ENCODE measurements at regions not wholly inside any gene's neighbourhood (a gene's known extent, or its start where the extent isn't known, plus 50 kb on each side); places are given as distances from the start of the nearest gene placed in this dataset.

- H2BK120ac ChIP-seq (ENCODE audit: insufficient read depth, low read length, poor library complexity) = no peak overlapping the region
- no peaks in the 10 kb centered on the region for H3K79me1 ChIP-seq (ENCODE audit: low read length)
Measured at GRCh38 chr1:4058122-4058521, 158.1 kb upstream of the C1orf174 start.

GRCh38 chr1:4058706-4059105 lies 158.6 kb upstream of the C1orf174 start:
- Histone ChIP-seq H3K9me3 (ENCODE audit: insufficient read depth, low read depth, low read length) (peaks cover 4% of the 10 kb centered on the region), H3K4me3 (ENCODE audit: low read depth, low read length) (no peak overlapping the region)

More at GRCh38 chr1:4058122-4058521, 158.1 kb upstream of the C1orf174 start:
- no peak overlapping the region for H4K12ac ChIP-seq (ENCODE audit: low read depth, low read length)
- no CpG with 5 or more reads among the region's 14 CpGs for WGBS (ENCODE audit: extremely low coverage, insufficient coverage, insufficient read length)
- H2AFZ ChIP-seq (ENCODE audit: insufficient read depth, low read length, poor library complexity) = no peak overlapping the region
- H3K27ac ChIP-seq (ENCODE audit: low read depth, low read length) = no peak overlapping the region
- H3K4me1 ChIP-seq (ENCODE audit: control insufficient read depth in 1 of 2, insufficient read depth in 2 of 2, low read length in 2 of 2) = no peaks in the 10 kb centered on the region
- H3K36me3 ChIP-seq (ENCODE audit: control insufficient read depth in 1 of 2, insufficient read depth in 2 of 2, low read length in 2 of 2) = no peaks in the 10 kb centered on the region
- no peaks in the 10 kb centered on the region for H3K79me2 ChIP-seq (ENCODE audit: control insufficient read depth, insufficient read depth, low read length, poor library complexity)
- H3K14ac ChIP-seq (ENCODE audit: low read length) = no peak overlapping the region
- no peak overlapping the region for H2BK12ac ChIP-seq (ENCODE audit: low read length)
- no peaks in the 10 kb centered on the region for H3K27me3 ChIP-seq (ENCODE audit: insufficient read depth, low read length)
- no peak overlapping the region for H2AK5ac ChIP-seq (ENCODE audit: low read length)
- H3K4me3 ChIP-seq (ENCODE audit: low read depth, low read length) = no peak overlapping the region
- no peak overlapping the region for H4K91ac ChIP-seq (ENCODE audit: low read depth, low read length)
- no peak overlapping the region for H3K18ac ChIP-seq (ENCODE audit: low read length)
- H3K4ac ChIP-seq (ENCODE audit: low read depth, low read length) = no peak overlapping the region
- no peak overlapping the region for H3K9ac ChIP-seq (ENCODE audit: low read length)
- no peak overlapping the region for H3K4me2 ChIP-seq (ENCODE audit: low read length)
- no peak overlapping the region for H3K23ac ChIP-seq (ENCODE audit: low read length)
- no peak overlapping the region for H4K8ac ChIP-seq (ENCODE audit: low read depth, low read length)
- DNase-seq = no peak
- H2BK5ac ChIP-seq (ENCODE audit: low read depth, low read length, poor library complexity) = no peak overlapping the region
- peaks cover 4% of the 10 kb centered on the region for H3K9me3 ChIP-seq (ENCODE audit: insufficient read depth, low read depth, low read length)

GRCh38 chr1:4059270-4059669 lies 159.2 kb upstream of the C1orf174 start:
- H3K18ac ChIP-seq (ENCODE audit: low read length) = no peak overlapping the region
- WGBS (ENCODE audit: extremely low coverage, insufficient coverage, insufficient read length) = no CpG with 5 or more reads among the region's 16 CpGs

More at GRCh38 chr1:4058706-4059105, 158.6 kb upstream of the C1orf174 start:
- H3K14ac ChIP-seq (ENCODE audit: low read length) = no peak overlapping the region
- H2AFZ ChIP-seq (ENCODE audit: insufficient read depth, low read length, poor library complexity) = no peak overlapping the region
- H3K36me3 ChIP-seq (ENCODE audit: control insufficient read depth in 1 of 2, insufficient read depth in 2 of 2, low read length in 2 of 2) = no peaks in the 10 kb centered on the region
- no peak overlapping the region for H3K18ac ChIP-seq (ENCODE audit: low read length)
- H2BK5ac ChIP-seq (ENCODE audit: low read depth, low read length, poor library complexity) = no peak overlapping the region
- no peaks in the 10 kb centered on the region for H3K4me1 ChIP-seq (ENCODE audit: control insufficient read depth in 1 of 2, insufficient read depth in 2 of 2, low read length in 2 of 2)
- H4K12ac ChIP-seq (ENCODE audit: low read depth, low read length) = no peak overlapping the region
- WGBS (ENCODE audit: extremely low coverage, insufficient coverage, insufficient read length) = no CpG with 5 or more reads among the region's 8 CpGs
- no peak overlapping the region for H4K8ac ChIP-seq (ENCODE audit: low read depth, low read length)
- no peak overlapping the region for H3K9ac ChIP-seq (ENCODE audit: low read length)
- H3K4me2 ChIP-seq (ENCODE audit: low read length) = no peak overlapping the region
- H3K27me3 ChIP-seq (ENCODE audit: insufficient read depth, low read length) = no peaks in the 10 kb centered on the region
- H3K79me1 ChIP-seq (ENCODE audit: low read length) = no peaks in the 10 kb centered on the region
- H3K4ac ChIP-seq (ENCODE audit: low read depth, low read length) = no peak overlapping the region
- no peak overlapping the region for H2BK12ac ChIP-seq (ENCODE audit: low read length)
- H3K79me2 ChIP-seq (ENCODE audit: control insufficient read depth, insufficient read depth, low read length, poor library complexity) = no peaks in the 10 kb centered on the region
- H3K27ac ChIP-seq (ENCODE audit: low read depth, low read length) = no peak overlapping the region
- no peak for DNase-seq
- H2BK120ac ChIP-seq (ENCODE audit: insufficient read depth, low read length, poor library complexity) = no peak overlapping the region
- no peak overlapping the region for H2AK5ac ChIP-seq (ENCODE audit: low read length)
- no peak overlapping the region for H4K91ac ChIP-seq (ENCODE audit: low read depth, low read length)
- H3K23ac ChIP-seq (ENCODE audit: low read length) = no peak overlapping the region

GRCh38 chr1:4060850-4061249 lies 160.8 kb upstream of the C1orf174 start:
- H2BK5ac ChIP-seq (ENCODE audit: low read depth, low read length, poor library complexity) = no peak overlapping the region
- no peak overlapping the region for H3K9ac ChIP-seq (ENCODE audit: low read length)
- H3K4me1 ChIP-seq (ENCODE audit: control insufficient read depth in 1 of 2, insufficient read depth in 2 of 2, low read length in 2 of 2) = no peaks in the 10 kb centered on the region
- H2AK5ac ChIP-seq (ENCODE audit: low read length) = no peak overlapping the region
- peak overlapping the region; percentile 10 for H3K4me3 ChIP-seq (ENCODE audit: low read depth, low read length)
- H4K91ac ChIP-seq (ENCODE audit: low read depth, low read length) = no peak overlapping the region
- no peak overlapping the region for H3K18ac ChIP-seq (ENCODE audit: low read length)
- no peak overlapping the region for H3K4me2 ChIP-seq (ENCODE audit: low read length)
- no peaks in the 10 kb centered on the region for H3K79me1 ChIP-seq (ENCODE audit: low read length)
- no peak for DNase-seq
- no peak overlapping the region for H2AFZ ChIP-seq (ENCODE audit: insufficient read depth, low read length, poor library complexity)
- H3K14ac ChIP-seq (ENCODE audit: low read length) = no peak overlapping the region
- H2BK120ac ChIP-seq (ENCODE audit: insufficient read depth, low read length, poor library complexity) = no peak overlapping the region
- H3K9me3 ChIP-seq (ENCODE audit: insufficient read depth, low read depth, low read length) = peaks cover 5% of the 10 kb centered on the region
- no peak overlapping the region for H3K23ac ChIP-seq (ENCODE audit: low read length)
- H4K8ac ChIP-seq (ENCODE audit: low read depth, low read length) = no peak overlapping the region
- no peaks in the 10 kb centered on the region for H3K79me2 ChIP-seq (ENCODE audit: control insufficient read depth, insufficient read depth, low read length, poor library complexity)
- H2BK12ac ChIP-seq (ENCODE audit: low read length) = no peak overlapping the region
- no peaks in the 10 kb centered on the region for H3K27me3 ChIP-seq (ENCODE audit: insufficient read depth, low read length)
- WGBS (ENCODE audit: extremely low coverage, insufficient coverage, insufficient read length) = no CpG with 5 or more reads among the region's 12 CpGs
- H4K12ac ChIP-seq (ENCODE audit: low read depth, low read length) = no peak overlapping the region
- no peaks in the 10 kb centered on the region for H3K36me3 ChIP-seq (ENCODE audit: control insufficient read depth in 1 of 2, insufficient read depth in 2 of 2, low read length in 2 of 2)
- no peak overlapping the region for H3K27ac ChIP-seq (ENCODE audit: low read depth, low read length)
- no peak overlapping the region for H3K4ac ChIP-seq (ENCODE audit: low read depth, low read length)

More at GRCh38 chr1:4059270-4059669, 159.2 kb upstream of the C1orf174 start:
- DNase-seq = no peak
- H2AFZ ChIP-seq (ENCODE audit: insufficient read depth, low read length, poor library complexity) = no peak overlapping the region
- no peak overlapping the region for H3K4me2 ChIP-seq (ENCODE audit: low read length)
- no peak overlapping the region for H2BK120ac ChIP-seq (ENCODE audit: insufficient read depth, low read length, poor library complexity)
- no peak overlapping the region for H2BK12ac ChIP-seq (ENCODE audit: low read length)
- no peak overlapping the region for H3K14ac ChIP-seq (ENCODE audit: low read length)
- no peaks in the 10 kb centered on the region for H3K36me3 ChIP-seq (ENCODE audit: control insufficient read depth in 1 of 2, insufficient read depth in 2 of 2, low read length in 2 of 2)
- no peaks in the 10 kb centered on the region for H3K4me1 ChIP-seq (ENCODE audit: control insufficient read depth in 1 of 2, insufficient read depth in 2 of 2, low read length in 2 of 2)
- H3K23ac ChIP-seq (ENCODE audit: low read length) = no peak overlapping the region
- no peak overlapping the region for H3K27ac ChIP-seq (ENCODE audit: low read depth, low read length)
- peaks cover 4% of the 10 kb centered on the region for H3K9me3 ChIP-seq (ENCODE audit: insufficient read depth, low read depth, low read length)
- H4K91ac ChIP-seq (ENCODE audit: low read depth, low read length) = no peak overlapping the region
- H4K12ac ChIP-seq (ENCODE audit: low read depth, low read length) = no peak overlapping the region
- H3K79me2 ChIP-seq (ENCODE audit: control insufficient read depth, insufficient read depth, low read length, poor library complexity) = no peaks in the 10 kb centered on the region
- no peaks in the 10 kb centered on the region for H3K79me1 ChIP-seq (ENCODE audit: low read length)
- H3K27me3 ChIP-seq (ENCODE audit: insufficient read depth, low read length) = no peaks in the 10 kb centered on the region
- H3K9ac ChIP-seq (ENCODE audit: low read length) = no peak overlapping the region
- H2BK5ac ChIP-seq (ENCODE audit: low read depth, low read length, poor library complexity) = no peak overlapping the region
- H3K4me3 ChIP-seq (ENCODE audit: low read depth, low read length) = peak overlapping the region; percentile 36
- no peak overlapping the region for H4K8ac ChIP-seq (ENCODE audit: low read depth, low read length)
- H3K4ac ChIP-seq (ENCODE audit: low read depth, low read length) = no peak overlapping the region
- H2AK5ac ChIP-seq (ENCODE audit: low read length) = no peak overlapping the region

Measured in trophoblast cell (in vitro differentiated cells and primary cell).